Aorta (tissue), 5 donors: ENCODE measurements at regions not wholly inside any gene's neighbourhood (a gene's known extent, or its start where the extent isn't known, plus 50 kb on each side); places are given as distances from the start of the nearest gene placed in this dataset.
"Not testable (repeated sequence)": the region's sequence is repeated elsewhere in the genome, so short reads cannot be mapped to it uniquely, and the experiment has no call there.

Experiments
- ATAC-seq: fragments of 200-7000 bp; cut with Tn5 transposase; one replicate; pipeline ENCODE4 v1.9.1; 2022; ENCODE audit warnings: moderate library complexity; ENCODE audit not compliant: low FRiP score
- DNase-seq, 2 donors: peaks; one replicate each; pipeline ENCODE4 v3.0.0-alpha.2; 2020
- H3K27ac ChIP-seq, 2 donors: one replicate each; pipeline ENCODE4 v1.5.1; 2013; ENCODE audit warnings: low read length in 2 of 2, mild to moderate bottlenecking in 2 of 2, moderate library complexity in 2 of 2, control low read depth in 1 of 2, inconsistent platforms in 1 of 2, low read depth in 1 of 2
- H3K27me3 ChIP-seq, 2 donors: one replicate each; pipeline ENCODE4 v1.6.1; 2013; ENCODE audit warnings: control low read depth in 1 of 2, low read length in 1 of 2, mild to moderate bottlenecking in 1 of 2, moderate library complexity in 1 of 2; ENCODE audit not compliant: insufficient read depth in 2 of 2, control insufficient read depth in 1 of 2
- H3K36me3 ChIP-seq, 2 donors: one replicate each; pipeline ENCODE4 v1.6.1; 2013; ENCODE audit warnings: control low read depth in 1 of 2, low read length in 1 of 2, mild to moderate bottlenecking in 1 of 2; ENCODE audit not compliant: insufficient read depth in 2 of 2, control insufficient read depth in 1 of 2
- H3K4me1 ChIP-seq, 2 donors: one replicate each; pipeline ENCODE4 v1.6.1; 2013; ENCODE audit warnings: low read length in 2 of 2, control low read depth in 1 of 2, mild to moderate bottlenecking in 1 of 2, moderate library complexity in 1 of 2; ENCODE audit not compliant: insufficient read depth in 2 of 2, control insufficient read depth in 1 of 2
- H3K4me3 ChIP-seq, 2 donors: one replicate each; pipeline ENCODE4 v1.5.1; 2013; ENCODE audit warnings: low read length in 2 of 2, control low read depth in 1 of 2, mild to moderate bottlenecking in 1 of 2
- H3K9me3 ChIP-seq: one replicate; pipeline ENCODE4 v1.6.1; 2013; ENCODE audit warnings: mild to moderate bottlenecking, low read length; ENCODE audit not compliant: control insufficient read depth
- WGBS, 2 donors: extraction: QIAGEN DNeasy Blood & Tissue Kit; methylation state at CpG; one replicate each; pipeline ENCODE4 v1.1.7; 2013; 5-methylcytosine and 5-hydroxymethylcytosine counted together
- intact Hi-C, 2 donors: fragments of 100-400 bp; cut with DNase I; formaldehyde crosslinking; loops; one replicate each; pipeline versions ENCODE4 v1.14.2 to v1.15.0; 2022
- donor health status: healthy with polysubstance abuse.
- donor health status: Bipolar disorder and iron deficiency.
- donor health status: DM: no; HTN: no; CAD: no.
- donor health status: DM: no; HTN: no; CAD: no.
- donor health status: DM: yes; HTN: yes; CAD: no.

DNA sequence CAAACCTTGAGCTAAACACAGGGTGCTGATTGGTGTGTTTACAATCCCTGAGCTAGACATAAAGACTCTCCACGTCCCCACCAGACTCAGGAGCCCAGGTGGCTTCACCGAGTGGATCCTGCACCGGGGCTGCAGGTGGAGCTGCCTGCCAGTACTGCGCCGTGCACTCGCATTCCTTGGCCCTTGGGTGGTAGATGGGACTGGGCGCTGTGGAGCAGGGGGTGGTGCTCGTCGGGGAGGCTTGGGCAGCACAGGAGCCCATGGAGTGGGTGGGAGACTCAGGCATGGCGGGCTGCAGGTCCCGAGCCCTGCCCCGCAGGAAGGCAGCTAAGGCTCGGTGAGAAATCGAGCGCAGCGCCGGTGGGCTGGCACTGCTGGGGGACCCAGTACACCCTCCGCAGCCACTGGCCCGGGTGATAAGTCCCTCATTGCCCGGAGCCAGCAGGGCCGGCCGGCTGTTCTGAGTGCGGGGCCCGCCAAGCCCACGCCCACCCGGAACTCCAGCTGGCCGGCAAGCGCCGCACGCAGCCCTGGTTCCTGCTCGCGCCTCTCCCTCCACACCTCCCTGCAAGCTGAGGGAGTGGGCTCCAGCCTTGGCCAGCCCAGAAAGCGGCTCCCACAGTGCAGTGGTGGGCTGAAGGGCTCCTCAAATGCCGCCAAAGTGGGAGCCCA lies 292.5 kb upstream of the FGF13 start:
- 89 to 97% methylated on average over 25 to 34 of the region's 34 CpGs for WGBS, 2 donors
- H3K9me3 ChIP-seq, DNase-seq, H3K27ac ChIP-seq, H3K27me3 ChIP-seq, H3K4me1 ChIP-seq, H3K36me3 ChIP-seq, H3K4me3 ChIP-seq, ATAC-seq, intact Hi-C loops: not testable (repeated sequence)

- Histone ChIP-seq H3K9me3 (no peaks in the 10 kb centered on the region), H3K36me3 (no peaks in the 10 kb centered on the region), H3K27me3 (no peaks in the 10 kb centered on the region), H3K4me3 (no peak overlapping the region), H3K4me1 (no peaks in the 10 kb centered on the region), H3K27ac (no peak overlapping the region)
- DNase-seq = no peak
- no peak for ATAC-seq
- intact Hi-C loops = no loop called here
- 73 to 85% methylated on average over 3 of the region's 3 CpGs for WGBS, 2 donors
Observed at GRCh38 chrX:139002319-139002718, 290.8 kb upstream of the FGF13 start.

DNA sequence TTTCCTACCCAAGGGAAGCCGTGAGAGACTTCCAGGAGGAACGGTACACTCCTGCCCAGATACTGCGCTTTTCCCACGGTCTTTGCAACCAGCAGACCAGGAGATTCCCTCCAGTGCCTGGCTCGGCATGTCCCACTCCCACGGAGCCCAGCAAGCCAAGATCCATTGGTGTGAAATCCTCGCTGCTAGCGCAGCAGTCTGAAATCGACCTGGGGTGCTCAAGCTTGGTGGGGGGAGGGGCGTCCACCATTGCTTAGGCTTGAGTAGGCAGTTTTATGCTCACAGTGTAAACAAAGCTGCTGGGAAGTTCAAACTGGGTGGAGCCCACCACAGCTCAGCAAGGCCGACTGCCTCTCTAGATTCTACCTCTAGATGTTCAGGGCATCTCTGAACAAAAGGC lies 284.8 kb upstream of the FGF13 start:
- no peaks in the 10 kb centered on the region for H3K27me3 ChIP-seq
- DNase-seq (no peak), ATAC-seq (no peak)
- no peaks in the 10 kb centered on the region for H3K4me1 ChIP-seq
- H3K36me3 ChIP-seq = no peaks in the 10 kb centered on the region
- no peaks in the 10 kb centered on the region for H3K9me3 ChIP-seq
- 84 to 88% methylated on average over 11 of the region's 11 CpGs for WGBS, 2 donors
- no peak overlapping the region for H3K4me3 ChIP-seq
- no peak overlapping the region for H3K27ac ChIP-seq
- intact Hi-C loops = no loop called here

- H3K27me3 ChIP-seq = no peaks in the 10 kb centered on the region
- H3K27ac ChIP-seq = no peak overlapping the region
- no peak for ATAC-seq
- intact Hi-C loops = no loop called here
- no peaks in the 10 kb centered on the region for H3K4me1 ChIP-seq
- H3K36me3 ChIP-seq = no peaks in the 10 kb centered on the region
- no peak overlapping the region for H3K4me3 ChIP-seq
- no peak for DNase-seq
- no peaks in the 10 kb centered on the region for H3K9me3 ChIP-seq
- WGBS, 2 donors = 88 to 91% methylated on average over 2 of the region's 2 CpGs
Observed at GRCh38 chrX:138995458-138995857, 283.9 kb upstream of the FGF13 start.

DNA sequence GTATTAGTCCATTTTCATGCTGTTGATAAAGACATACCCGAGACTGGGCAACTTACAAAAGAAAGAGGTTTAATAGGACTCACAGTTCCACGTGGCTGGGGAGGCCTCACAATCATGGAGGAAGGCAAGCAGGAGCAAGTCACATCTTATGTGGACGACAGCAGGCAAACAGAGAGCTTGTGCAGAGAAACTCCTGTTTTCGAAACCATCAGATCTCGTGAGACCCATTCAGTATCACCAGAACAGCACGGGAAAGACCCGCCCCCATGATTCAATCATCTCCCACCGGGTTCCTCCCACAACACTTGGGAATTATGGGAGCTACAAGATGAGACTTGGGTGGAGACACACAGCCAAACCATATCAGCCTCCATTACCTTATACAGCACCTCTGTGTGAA lies 278.9 kb upstream of the FGF13 start:
- H3K9me3 ChIP-seq, DNase-seq, ATAC-seq, H3K36me3 ChIP-seq, intact Hi-C loops, H3K27ac ChIP-seq, H3K4me3 ChIP-seq, H3K4me1 ChIP-seq, H3K27me3 ChIP-seq: not testable (repeated sequence)
- 66 to 81% methylated on average over 8 of the region's 8 CpGs for WGBS, 2 donors

- ATAC-seq = no peak
- Histone ChIP-seq H3K4me3 (no peak overlapping the region), H3K27me3 (no peaks in the 10 kb centered on the region), H3K4me1 (no peaks in the 10 kb centered on the region), H3K27ac (no peak overlapping the region), H3K9me3 (no peaks in the 10 kb centered on the region), H3K36me3 (no peaks in the 10 kb centered on the region)
- DNase-seq = no peak
- intact Hi-C loops = loop anchor here in 1 of 2 donors (10.0 kb wide), 1 partner anchor 58 kb away; no protein-coding TSS in a partner anchor
- 81 to 86% methylated on average over 1 of the region's 1 CpG for WGBS, 2 donors
Observed at GRCh38 chrX:138986866-138987265, 275.3 kb upstream of the FGF13 start.

- Histone ChIP-seq H3K4me3 (no peak overlapping the region), H3K9me3 (no peaks in the 10 kb centered on the region), H3K4me1 (no peaks in the 10 kb centered on the region), H3K27ac (no peak overlapping the region), H3K36me3 (no peaks in the 10 kb centered on the region), H3K27me3 (no peaks in the 10 kb centered on the region)
- ATAC-seq (no peak), DNase-seq (no peak)
- intact Hi-C loops = loop anchor here in 1 of 2 donors (10.0 kb wide), 1 partner anchor 59 kb away; no protein-coding TSS in a partner anchor
- WGBS, 2 donors = 41 to 43% methylated on average over 3 of the region's 3 CpGs
Observed at GRCh38 chrX:138986235-138986634, 274.7 kb upstream of the FGF13 start.

GRCh38 chrX:138982365-138982764 lies 270.8 kb upstream of the FGF13 start:
- Histone ChIP-seq H3K4me1 (no peaks in the 10 kb centered on the region), H3K27me3 (no peaks in the 10 kb centered on the region), H3K9me3 (no peaks in the 10 kb centered on the region), H3K36me3 (no peaks in the 10 kb centered on the region), H3K4me3 (no peak overlapping the region), H3K27ac (no peak overlapping the region)
- DNase-seq (no peak), ATAC-seq (no peak)
- WGBS, 2 donors = 70 to 74% methylated on average over 4 of the region's 4 CpGs
- intact Hi-C loops = loop anchor here in 1 of 2 donors (10.0 kb wide), 1 partner anchor 62 kb away; no protein-coding TSS in a partner anchor

- H3K4me3 ChIP-seq = no peak overlapping the region
- WGBS, 2 donors = 49 to 61% methylated on average over 4 of the region's 4 CpGs
- no peak overlapping the region for H3K27ac ChIP-seq
- no peaks in the 10 kb centered on the region for H3K36me3 ChIP-seq
- no peak for ATAC-seq
- H3K9me3 ChIP-seq = no peaks in the 10 kb centered on the region
- H3K27me3 ChIP-seq = no peaks in the 10 kb centered on the region
- intact Hi-C loops = no loop called here
- no peak for DNase-seq
- no peaks in the 10 kb centered on the region for H3K4me1 ChIP-seq
Observed at GRCh38 chrX:138964501-138964900, 253.0 kb upstream of the FGF13 start.
